Caco-2 (cell line): ENCODE measurements at regions not wholly inside any gene's neighbourhood (a gene's known extent, or its start where the extent isn't known, plus 50 kb on each side); places are given as distances from the start of the nearest gene placed in this dataset.
"Not testable (repeated sequence)": the region's sequence is repeated elsewhere in the genome, so short reads cannot be mapped to it uniquely, and the experiment has no call there.

Experiments
- BruUV-seq: library from RNA; stranded (reverse); fragments of 400-500 nt; replicated peaks from 2 replicates; lab custom pipeline; 2021; lab: Mats Ljungman, UMichigan
- CTCF ChIA-PET: fragments of 300-600 bp; sonication (Branson Sonifier 250); formaldehyde crosslinking; loops from one replicate; lab custom pipeline; 2022; ENCODE audit warnings: antibody characterized with exemption; lab: Charles Lee
- POLR2A ChIA-PET: fragments of 300-600 bp; sonication (Branson Sonifier 250); formaldehyde crosslinking; loops from one replicate; lab custom pipeline; 2022; ENCODE audit warnings: antibody characterized with exemption; lab: Charles Lee
- DNase-seq, 2 experiments: peaks; one replicate each; pipeline versions ENCODE4 v3.0.0 to v3.0.0-alpha.2; 2020 to 2022
- H3K27me3 ChIP-seq: replicated peaks from 2 replicates; pipeline ENCODE4 v1.6.0; 2011; ENCODE audit warnings: low read length; ENCODE audit not compliant: control insufficient read depth, insufficient read depth
- H3K36me3 ChIP-seq: 2 replicates; pipeline ENCODE4 v1.5.1; 2011; ENCODE audit warnings: low read length; ENCODE audit not compliant: control insufficient read depth, insufficient read depth
- H3K4me1 ChIP-seq: fragments of 250-450 bp; sonication (Bioruptor Pico); 2 replicates; pipeline ENCODE4 v1.5.1; 2020; ENCODE audit warnings: mild to moderate bottlenecking
- H3K4me3 ChIP-seq: 2 replicates; pipeline ENCODE4 v1.5.1; 2011; ENCODE audit warnings: low read depth, mild to moderate bottlenecking, control low read depth, low read length
- H3K9me3 ChIP-seq: fragments of 250-450 bp; sonication (Bioruptor Pico); 2 replicates; pipeline ENCODE4 v1.5.1; 2020; ENCODE audit warnings: mild to moderate bottlenecking, moderate library complexity
- H3K27ac Mint-ChIP-seq: one replicate; pipeline ENCODE4 v1.8.0; 2022; ENCODE audit warnings: mixed read lengths; ENCODE audit not compliant: unreplicated experiment
- H3K27me3 Mint-ChIP-seq: one replicate; pipeline ENCODE4 v1.8.0; 2022; ENCODE audit warnings: mixed read lengths; ENCODE audit not compliant: insufficient read depth, unreplicated experiment
- H3K36me3 Mint-ChIP-seq: one replicate; pipeline ENCODE4 v1.8.0; 2022; ENCODE audit warnings: mild to moderate bottlenecking, mixed read lengths; ENCODE audit not compliant: insufficient read depth, unreplicated experiment
- H3K4me1 Mint-ChIP-seq: one replicate; pipeline ENCODE4 v1.8.0; 2022; ENCODE audit warnings: low read depth, mixed read lengths; ENCODE audit not compliant: unreplicated experiment
- H3K4me3 Mint-ChIP-seq: one replicate; pipeline ENCODE4 v1.8.0; 2022; ENCODE audit warnings: mild to moderate bottlenecking, moderate library complexity, mixed read lengths; ENCODE audit not compliant: unreplicated experiment
- H3K9me3 Mint-ChIP-seq: one replicate; pipeline ENCODE4 v1.8.0; 2022; ENCODE audit warnings: mixed read lengths; ENCODE audit not compliant: unreplicated experiment
- CTCF ChIP-seq, 2 experiments: fragments of 200-600 bp in 1 of 2; IDR thresholded peaks; 1 replicate in 1 of 2; 2 replicates in 1 of 2; pipeline versions ENCODE4 v1.5.1 to v1.8.0; 2011 to 2022; ENCODE audit warnings: antibody characterized with exemption in 1 of 2, control low read depth in 1 of 2, inconsistent platforms in 1 of 2, low read depth in 1 of 2, low read length in 1 of 2, mild to moderate bottlenecking in 1 of 2, moderate library complexity in 1 of 2; ENCODE audit not compliant: insufficient read depth in 1 of 2, severe bottlenecking in 1 of 2, unreplicated experiment in 1 of 2
- intact Hi-C: fragments of 100-400 bp; cut with micrococcal nuclease; formaldehyde crosslinking; loops from one replicate; pipeline ENCODE4 v1.10.0; 2022; ENCODE audit not compliant: unreplicated experiment

- Mint-ChIP-seq H3K27ac (no peak overlapping the region), H3K4me1 (no peaks in the 10 kb centered on the region), H3K27me3 (no peaks in the 10 kb centered on the region), H3K4me3 (no peak overlapping the region), H3K36me3 (no peaks in the 10 kb centered on the region), H3K9me3 (peaks cover 6% of the 10 kb centered on the region)
- ChIA-PET POLR2A (no interaction called here), CTCF (no interaction called here)
- BruUV-seq: no TSS peak
- Histone ChIP-seq H3K4me3 (no peak overlapping the region), H3K9me3 (no peaks in the 10 kb centered on the region), H3K36me3 (no peaks in the 10 kb centered on the region), H3K27me3 (no peaks in the 10 kb centered on the region), H3K4me1 (no peaks in the 10 kb centered on the region)
- DNase-seq: no peak
- intact Hi-C loops: no loop called here
- no peak for TF ChIP-seq CTCF (IDR thresholded peaks at IDR 0.05; ENCODE audit: insufficient read depth in 1 of 2, low read depth in 1 of 2, low read length in 1 of 2, severe bottlenecking in 1 of 2, unreplicated experiment in 1 of 2)
These were observed 2042.8 kb upstream of the RAG2 start for GRCh38 chr11:38640854-38641253.

- ChIA-PET POLR2A (no interaction called here), CTCF (no interaction called here)
- H3K4me3 ChIP-seq: no peak overlapping the region
- Mint-ChIP-seq H3K4me3 (no peak overlapping the region), H3K9me3 (peaks cover 15% of the 10 kb centered on the region), H3K4me1 (no peaks in the 10 kb centered on the region), H3K27ac (no peak overlapping the region), H3K36me3 (no peaks in the 10 kb centered on the region), H3K27me3 (no peaks in the 10 kb centered on the region)
- no peaks in the 10 kb centered on the region for H3K27me3 ChIP-seq
- H3K9me3 ChIP-seq: no peaks in the 10 kb centered on the region
- BruUV-seq: no TSS peak
- TF ChIP-seq CTCF (IDR thresholded peaks at IDR 0.05; ENCODE audit: insufficient read depth in 1 of 2, low read depth in 1 of 2, low read length in 1 of 2, severe bottlenecking in 1 of 2, unreplicated experiment in 1 of 2): no peak
- intact Hi-C loops: no loop called here
- no peaks in the 10 kb centered on the region for H3K36me3 ChIP-seq
- DNase-seq: no peak
- no peaks in the 10 kb centered on the region for H3K4me1 ChIP-seq
These were observed 2014.7 kb upstream of the RAG2 start for GRCh38 chr11:38612701-38613100.

- H3K36me3 Mint-ChIP-seq, BruUV-seq, intact Hi-C loops, H3K4me1 Mint-ChIP-seq, H3K27me3 ChIP-seq, DNase-seq, CTCF ChIA-PET, H3K36me3 ChIP-seq, H3K9me3 Mint-ChIP-seq, H3K4me3 Mint-ChIP-seq, H3K9me3 ChIP-seq, H3K27ac Mint-ChIP-seq, H3K4me3 ChIP-seq, H3K27me3 Mint-ChIP-seq, H3K4me1 ChIP-seq, POLR2A ChIA-PET: not testable (repeated sequence)
These were observed 2003.3 kb upstream of the RAG2 start for GRCh38 chr11:38601371-38601770.

- Mint-ChIP-seq H3K27me3 (no peaks in the 10 kb centered on the region), H3K4me1 (no peaks in the 10 kb centered on the region), H3K36me3 (no peaks in the 10 kb centered on the region), H3K4me3 (no peak overlapping the region), H3K9me3 (peaks cover 9% of the 10 kb centered on the region), H3K27ac (no peak overlapping the region)
- no peak for DNase-seq
- intact Hi-C loops: no loop called here
- no TSS peak for BruUV-seq
- H3K9me3 ChIP-seq: no peaks in the 10 kb centered on the region
- TF ChIP-seq CTCF (IDR thresholded peaks at IDR 0.05; ENCODE audit: insufficient read depth in 1 of 2, low read depth in 1 of 2, low read length in 1 of 2, severe bottlenecking in 1 of 2, unreplicated experiment in 1 of 2): no peak
- no peaks in the 10 kb centered on the region for H3K36me3 ChIP-seq
- H3K4me3 ChIP-seq: no peak overlapping the region
- POLR2A ChIA-PET: no interaction called here
- H3K27me3 ChIP-seq: no peaks in the 10 kb centered on the region
- no peaks in the 10 kb centered on the region for H3K4me1 ChIP-seq
- CTCF ChIA-PET: no interaction called here
These were observed 2000.4 kb upstream of the RAG2 start for GRCh38 chr11:38598418-38598817.

- H3K27me3 Mint-ChIP-seq, H3K9me3 ChIP-seq, DNase-seq, H3K4me3 ChIP-seq, POLR2A ChIA-PET, H3K36me3 ChIP-seq, BruUV-seq, H3K4me3 Mint-ChIP-seq, H3K9me3 Mint-ChIP-seq, H3K27ac Mint-ChIP-seq, H3K27me3 ChIP-seq, H3K4me1 Mint-ChIP-seq, CTCF ChIA-PET, H3K4me1 ChIP-seq, H3K36me3 Mint-ChIP-seq, intact Hi-C loops: not testable (repeated sequence)
These were observed 1997.5 kb upstream of the RAG2 start for GRCh38 chr11:38595359-38596016.
